Parathyroid adenoma (tissue), 2 donors: ENCODE measurements at regions not wholly inside any gene's neighbourhood (a gene's known extent, or its start where the extent isn't known, plus 50 kb on each side); places are given as distances from the start of the nearest gene placed in this dataset.

Experiments
- H2AFZ ChIP-seq: fragments of 300-600 bp; sonication (generic); one replicate; pipeline ENCODE4 v1.7.0; 2017; ENCODE audit warnings: antibody characterized with exemption, mild to moderate bottlenecking
- H3K27ac ChIP-seq: fragments of 300-600 bp; sonication (generic); one replicate; pipeline ENCODE4 v1.7.0; 2017
- H3K27me3 ChIP-seq: fragments of 300-600 bp; sonication (generic); one replicate; pipeline ENCODE4 v1.7.0; 2017; ENCODE audit warnings: low read length; ENCODE audit not compliant: control insufficient read depth, insufficient read depth
- H3K36me3 ChIP-seq: fragments of 300-600 bp; sonication (generic); one replicate; pipeline ENCODE4 v1.7.0; 2017; ENCODE audit warnings: low read length; ENCODE audit not compliant: control insufficient read depth, insufficient read depth
- H3K4me1 ChIP-seq: fragments of 300-600 bp; sonication (generic); one replicate; pipeline ENCODE4 v1.7.0; 2017; ENCODE audit warnings: control low read depth
- H3K4me2 ChIP-seq: fragments of 300-600 bp; sonication (generic); one replicate; pipeline ENCODE4 v1.7.0; 2017; ENCODE audit warnings: low read length
- H3K4me3 ChIP-seq: fragments of 300-600 bp; sonication (generic); one replicate; pipeline ENCODE4 v1.7.0; 2017; ENCODE audit warnings: low read depth, low read length
- H3K79me2 ChIP-seq: fragments of 300-600 bp; sonication (generic); one replicate; pipeline ENCODE4 v1.7.0; 2017; ENCODE audit warnings: control low read depth
- H3K9ac ChIP-seq: fragments of 300-600 bp; sonication (generic); one replicate; pipeline ENCODE4 v1.7.0; 2017; ENCODE audit warnings: mild to moderate bottlenecking
- H3K9me3 ChIP-seq: fragments of 300-600 bp; sonication (generic); one replicate; pipeline ENCODE4 v1.7.0; 2017; ENCODE audit warnings: low read length; ENCODE audit not compliant: control insufficient read depth
- CTCF ChIP-seq: fragments of 300-600 bp; sonication (generic); IDR thresholded peaks from one replicate; pipeline ENCODE4 v1.7.0; 2017; ENCODE audit warnings: antibody characterized with exemption, mild to moderate bottlenecking
- donor health status: primary hyperparathyroidism.

GRCh38 chr6:168217880-168218537 is 101.6 kb downstream of the DACT2 start:
- no peak for TF ChIP-seq CTCF
- Histone ChIP-seq H3K4me3 (no peak overlapping the region), H3K9ac (no peak overlapping the region), H2AFZ (no peak overlapping the region), H3K79me2 (no peaks in the 10 kb centered on the region), H3K4me2 (no peak overlapping the region), H3K36me3 (no peaks in the 10 kb centered on the region), H3K27me3 (no peaks in the 10 kb centered on the region), H3K27ac (no peak overlapping the region), H3K4me1 (no peaks in the 10 kb centered on the region), H3K9me3 (no peaks in the 10 kb centered on the region)

GRCh38 chr6:168217216-168217879 is 102.2 kb downstream of the DACT2 start:
- H3K79me2 ChIP-seq = no peaks in the 10 kb centered on the region
- H3K27ac ChIP-seq = no peak overlapping the region
- H3K27me3 ChIP-seq = no peaks in the 10 kb centered on the region
- H3K4me3 ChIP-seq = no peak overlapping the region
- no peaks in the 10 kb centered on the region for H3K9me3 ChIP-seq
- H3K9ac ChIP-seq = no peak overlapping the region
- no peaks in the 10 kb centered on the region for H3K4me1 ChIP-seq
- no peak overlapping the region for H3K4me2 ChIP-seq
- H2AFZ ChIP-seq = no peak overlapping the region
- TF ChIP-seq CTCF = no peak
- no peaks in the 10 kb centered on the region for H3K36me3 ChIP-seq

- H3K27ac ChIP-seq = no peak overlapping the region
- H2AFZ ChIP-seq = no peak overlapping the region
- H3K4me1 ChIP-seq = no peaks in the 10 kb centered on the region
- no peak for TF ChIP-seq CTCF
- H3K79me2 ChIP-seq = no peaks in the 10 kb centered on the region
- H3K27me3 ChIP-seq = no peaks in the 10 kb centered on the region
- no peak overlapping the region for H3K9ac ChIP-seq
- no peaks in the 10 kb centered on the region for H3K36me3 ChIP-seq
- no peaks in the 10 kb centered on the region for H3K9me3 ChIP-seq
- H3K4me3 ChIP-seq = no peak overlapping the region
- H3K4me2 ChIP-seq = no peak overlapping the region
These were observed 102.8 kb downstream of the DACT2 start for GRCh38 chr6:168216751-168217191.

GRCh38 chr6:168216117-168216516 is 103.5 kb downstream of the DACT2 start:
- Histone ChIP-seq H3K4me1 (no peaks in the 10 kb centered on the region), H2AFZ (no peak overlapping the region), H3K9me3 (no peaks in the 10 kb centered on the region), H3K27ac (no peak overlapping the region), H3K4me3 (no peak overlapping the region), H3K27me3 (no peaks in the 10 kb centered on the region), H3K9ac (no peak overlapping the region), H3K4me2 (no peak overlapping the region), H3K79me2 (no peaks in the 10 kb centered on the region), H3K36me3 (no peaks in the 10 kb centered on the region)
- TF ChIP-seq CTCF = no peak
